Trophoblast cell (in vitro differentiated cells and primary cell): ENCODE measurements at regions not wholly inside any gene's neighbourhood (a gene's known extent, or its start where the extent isn't known, plus 50 kb on each side); places are given as distances from the start of the nearest gene placed in this dataset.

Experiments
- DNase-seq, 2 donors: peaks; one replicate each; pipeline ENCODE4 v3.0.0-alpha.2; 2016
- H2AFZ ChIP-seq: 2 replicates; pipeline ENCODE4 v1.6.1; 2013; ENCODE audit warnings: low read length, moderate library complexity, mild to moderate bottlenecking; ENCODE audit not compliant: insufficient read depth, poor library complexity
- H2AK5ac ChIP-seq: 2 replicates; pipeline ENCODE4 v1.6.1; 2013; ENCODE audit warnings: mild to moderate bottlenecking, low read length
- H2BK120ac ChIP-seq: 2 replicates; pipeline ENCODE4 v1.6.1; 2013; ENCODE audit warnings: low read length, mild to moderate bottlenecking, moderate library complexity; ENCODE audit not compliant: insufficient read depth, poor library complexity
- H2BK12ac ChIP-seq: 2 replicates; pipeline ENCODE4 v1.6.1; 2013; ENCODE audit warnings: mild to moderate bottlenecking, low read length, moderate library complexity
- H2BK5ac ChIP-seq: 2 replicates; pipeline ENCODE4 v1.6.1; 2013; ENCODE audit warnings: low read length, low read depth, moderate library complexity, mild to moderate bottlenecking; ENCODE audit not compliant: poor library complexity
- H3K14ac ChIP-seq: 2 replicates; pipeline ENCODE4 v1.6.1; 2013; ENCODE audit warnings: mild to moderate bottlenecking, low read length
- H3K18ac ChIP-seq: 2 replicates; pipeline ENCODE4 v1.6.1; 2013; ENCODE audit warnings: mild to moderate bottlenecking, low read length
- H3K23ac ChIP-seq: 2 replicates; pipeline ENCODE4 v1.6.1; 2013; ENCODE audit warnings: low read length
- H3K27ac ChIP-seq: 2 replicates; pipeline ENCODE4 v1.5.1; 2013; ENCODE audit warnings: low read depth, mild to moderate bottlenecking, inconsistent platforms, low read length, moderate library complexity
- H3K27me3 ChIP-seq: 2 replicates; pipeline ENCODE4 v1.6.1; 2013; ENCODE audit warnings: inconsistent platforms, mild to moderate bottlenecking, low read length, moderate library complexity; ENCODE audit not compliant: insufficient read depth
- H3K36me3 ChIP-seq, 2 experiments: 1 replicate in 1 of 2; 2 replicates in 1 of 2; pipeline ENCODE4 v1.6.1; 2013; ENCODE audit warnings: low read length in 2 of 2, mild to moderate bottlenecking in 2 of 2, moderate library complexity in 1 of 2; ENCODE audit not compliant: insufficient read depth in 2 of 2, control insufficient read depth in 1 of 2
- H3K4ac ChIP-seq: 2 replicates; pipeline ENCODE4 v1.6.1; 2013; ENCODE audit warnings: low read depth, mild to moderate bottlenecking, low read length, moderate library complexity
- H3K4me1 ChIP-seq, 2 experiments: 1 replicate in 1 of 2; 2 replicates in 1 of 2; pipeline ENCODE4 v1.6.1; 2013; ENCODE audit warnings: low read length in 2 of 2, mild to moderate bottlenecking in 2 of 2, moderate library complexity in 1 of 2; ENCODE audit not compliant: insufficient read depth in 2 of 2, control insufficient read depth in 1 of 2
- H3K4me2 ChIP-seq: 2 replicates; pipeline ENCODE4 v1.6.1; 2013; ENCODE audit warnings: inconsistent platforms, mild to moderate bottlenecking, low read length, moderate library complexity
- H3K4me3 ChIP-seq: 2 replicates; pipeline ENCODE4 v1.5.1; 2013; ENCODE audit warnings: mild to moderate bottlenecking, low read depth, low read length, inconsistent platforms
- H3K79me1 ChIP-seq: one replicate; pipeline ENCODE4 v1.6.1; 2013; ENCODE audit warnings: low read length
- H3K79me2 ChIP-seq: 2 replicates; pipeline ENCODE4 v1.6.1; 2013; ENCODE audit warnings: low read length, mild to moderate bottlenecking; ENCODE audit not compliant: control insufficient read depth, insufficient read depth, poor library complexity
- H3K9ac ChIP-seq: 2 replicates; pipeline ENCODE4 v1.6.1; 2013; ENCODE audit warnings: mild to moderate bottlenecking, low read length
- H3K9me3 ChIP-seq: 2 replicates; pipeline ENCODE4 v1.6.1; 2013; ENCODE audit warnings: low read depth, mild to moderate bottlenecking, control low read depth, inconsistent platforms, low read length; ENCODE audit not compliant: insufficient read depth
- H4K12ac ChIP-seq: 2 replicates; pipeline ENCODE4 v1.6.1; 2013; ENCODE audit warnings: low read depth, mild to moderate bottlenecking, low read length, moderate library complexity
- H4K8ac ChIP-seq: 2 replicates; pipeline ENCODE4 v1.6.1; 2013; ENCODE audit warnings: low read depth, mild to moderate bottlenecking, low read length, moderate library complexity
- H4K91ac ChIP-seq: one replicate; pipeline ENCODE4 v1.6.1; 2013; ENCODE audit warnings: low read depth, mild to moderate bottlenecking, low read length, moderate library complexity
- WGBS: extraction: QIAGEN DNeasy Blood & Tissue Kit; methylation state at CpG from one replicate; pipeline ENCODE4 v1.1.7; 2013; ENCODE audit warnings: missing lambda C conversion rate; ENCODE audit not compliant: insufficient read length, insufficient coverage; ENCODE audit errors: extremely low coverage; 5-methylcytosine and 5-hydroxymethylcytosine counted together

- Histone ChIP-seq H4K12ac (no peak overlapping the region), H4K8ac (no peak overlapping the region), H3K4ac (no peak overlapping the region)
Measured at GRCh38 chr22:27097933-27098332, 440.5 kb downstream of the MIAT start.

GRCh38 chr22:27099946-27100722 is 442.7 kb downstream of the MIAT start:
- DNase-seq, result no peak
- no peak overlapping the region for H4K12ac ChIP-seq
- no peak overlapping the region for H2BK5ac ChIP-seq
- H3K36me3 ChIP-seq, result no peaks in the 10 kb centered on the region
- peak overlapping the region; percentile 9 for H3K4me2 ChIP-seq
- H3K79me2 ChIP-seq, result no peaks in the 10 kb centered on the region
- H3K14ac ChIP-seq, result no peak overlapping the region
- H3K27ac ChIP-seq, result no peak overlapping the region
- H3K79me1 ChIP-seq, result no peaks in the 10 kb centered on the region
- H3K23ac ChIP-seq, result no peak overlapping the region
- H3K18ac ChIP-seq, result no peak overlapping the region
- peaks cover 2 to 4% of the 10 kb centered on the region in 2 experiments for H3K4me1 ChIP-seq
- WGBS, result no CpG with 5 or more reads among the region's 15 CpGs
- no peak overlapping the region for H2BK120ac ChIP-seq
- no peak overlapping the region for H3K4ac ChIP-seq
- no peak overlapping the region for H4K91ac ChIP-seq
- no peak overlapping the region for H2AFZ ChIP-seq
- H3K4me3 ChIP-seq, result no peak overlapping the region
- H2BK12ac ChIP-seq, result no peak overlapping the region
- no peak overlapping the region for H4K8ac ChIP-seq
- peaks cover 2% of the 10 kb centered on the region for H3K27me3 ChIP-seq
- H3K9me3 ChIP-seq, result peaks cover 2% of the 10 kb centered on the region
- no peak overlapping the region for H2AK5ac ChIP-seq
- H3K9ac ChIP-seq, result no peak overlapping the region

More at GRCh38 chr22:27097933-27098332, 440.5 kb downstream of the MIAT start:
- Histone ChIP-seq H3K4me3 (no peak overlapping the region), H3K79me2 (no peaks in the 10 kb centered on the region), H4K91ac (no peak overlapping the region), H2AFZ (no peak overlapping the region), H2BK120ac (no peak overlapping the region), H3K9me3 (peaks cover 5% of the 10 kb centered on the region), H3K9ac (no peak overlapping the region), H3K27me3 (peaks cover 2% of the 10 kb centered on the region), H3K79me1 (no peaks in the 10 kb centered on the region), H3K27ac (no peak overlapping the region), H2BK5ac (no peak overlapping the region), H3K36me3 (no peaks in the 10 kb centered on the region), H2AK5ac (no peak overlapping the region), H3K4me2 (no peak overlapping the region), H3K23ac (no peak overlapping the region), H2BK12ac (no peak overlapping the region), H3K18ac (no peak overlapping the region), H3K4me1 (peaks cover 2 to 4% of the 10 kb centered on the region in 2 experiments), H3K14ac (no peak overlapping the region)
- DNase-seq, result no peak
- WGBS, result no CpG with 5 or more reads among the region's 2 CpGs

- no peaks in the 10 kb centered on the region for H3K79me2 ChIP-seq
- no peak overlapping the region for H3K23ac ChIP-seq
- H3K4me3 ChIP-seq, result no peak overlapping the region
- no peak overlapping the region for H3K27ac ChIP-seq
- H3K4me1 ChIP-seq, result peaks cover 2 to 4% of the 10 kb centered on the region in 2 experiments
- H4K91ac ChIP-seq, result no peak overlapping the region
- no peaks in the 10 kb centered on the region for H3K79me1 ChIP-seq
- H2BK5ac ChIP-seq, result no peak overlapping the region
- H3K9me3 ChIP-seq, result peaks cover 2% of the 10 kb centered on the region
- no peak overlapping the region for H2AFZ ChIP-seq
- H3K9ac ChIP-seq, result no peak overlapping the region
- H2BK12ac ChIP-seq, result no peak overlapping the region
- no peaks in the 10 kb centered on the region for H3K36me3 ChIP-seq
- H3K27me3 ChIP-seq, result peaks cover 2% of the 10 kb centered on the region
- no peak for DNase-seq
- no CpG with 5 or more reads among the region's 18 CpGs for WGBS
- H2AK5ac ChIP-seq, result no peak overlapping the region
- no peak overlapping the region for H4K8ac ChIP-seq
- no peak overlapping the region for H3K4ac ChIP-seq
- H2BK120ac ChIP-seq, result no peak overlapping the region
- no peak overlapping the region for H3K18ac ChIP-seq
- peak overlapping the region; percentile 32 for H3K4me2 ChIP-seq
- H4K12ac ChIP-seq, result no peak overlapping the region
- no peak overlapping the region for H3K14ac ChIP-seq
Measured at GRCh38 chr22:27100789-27101188, 443.4 kb downstream of the MIAT start.

- H4K8ac ChIP-seq, result no peak overlapping the region
- no peak overlapping the region for H3K14ac ChIP-seq
- H3K36me3 ChIP-seq, result no peaks in the 10 kb centered on the region
- H3K27ac ChIP-seq, result no peak overlapping the region
- H3K9me3 ChIP-seq, result peaks cover 2% of the 10 kb centered on the region
- no peak overlapping the region for H3K4me3 ChIP-seq
- H2BK12ac ChIP-seq, result no peak overlapping the region
- H3K4me2 ChIP-seq, result peak overlapping the region; percentile 32
- peaks cover 2 to 4% of the 10 kb centered on the region in 2 experiments for H3K4me1 ChIP-seq
- H3K27me3 ChIP-seq, result peaks cover 2% of the 10 kb centered on the region
- H2AK5ac ChIP-seq, result no peak overlapping the region
- DNase-seq, result no peak
- no peak overlapping the region for H2BK5ac ChIP-seq
- H3K18ac ChIP-seq, result no peak overlapping the region
- H3K79me2 ChIP-seq, result no peaks in the 10 kb centered on the region
- H4K91ac ChIP-seq, result no peak overlapping the region
- WGBS, result no CpG with 5 or more reads among the region's 1 CpG
- no peak overlapping the region for H3K23ac ChIP-seq
- no peak overlapping the region for H3K4ac ChIP-seq
- H4K12ac ChIP-seq, result no peak overlapping the region
- no peaks in the 10 kb centered on the region for H3K79me1 ChIP-seq
- H3K9ac ChIP-seq, result no peak overlapping the region
- no peak overlapping the region for H2AFZ ChIP-seq
- H2BK120ac ChIP-seq, result no peak overlapping the region
Measured at GRCh38 chr22:27101288-27101687, 443.9 kb downstream of the MIAT start.
